Testis (tissue), 2 donors: ENCODE measurements at regions not wholly inside any gene's neighbourhood (a gene's known extent, or its start where the extent isn't known, plus 50 kb on each side); places are given as distances from the start of the nearest gene placed in this dataset.

ENCODE experiments used
- POLR2A ChIP-seq: fragments of 450-650 bp; IDR thresholded peaks from one replicate; pipeline ENCODE4 v1.6.1; 2017; ENCODE audit warnings: antibody characterized with exemption, mild to moderate bottlenecking, moderate library complexity
- TF ChIP-seq, protein P1 (sequence below), 3 experiments: fragments of 450-650 bp in 2 of 3; fragments of 200-600 bp in 1 of 3; sonication (generic) in 1 of 3; IDR thresholded peaks; one replicate each; pipeline ENCODE4 v1.5.1; 2016 to 2019; ENCODE audit warnings: antibody characterized with exemption in 3 of 3, mild to moderate bottlenecking in 2 of 3, moderate library complexity in 1 of 3

- TF ChIP-seq, protein P1, sequence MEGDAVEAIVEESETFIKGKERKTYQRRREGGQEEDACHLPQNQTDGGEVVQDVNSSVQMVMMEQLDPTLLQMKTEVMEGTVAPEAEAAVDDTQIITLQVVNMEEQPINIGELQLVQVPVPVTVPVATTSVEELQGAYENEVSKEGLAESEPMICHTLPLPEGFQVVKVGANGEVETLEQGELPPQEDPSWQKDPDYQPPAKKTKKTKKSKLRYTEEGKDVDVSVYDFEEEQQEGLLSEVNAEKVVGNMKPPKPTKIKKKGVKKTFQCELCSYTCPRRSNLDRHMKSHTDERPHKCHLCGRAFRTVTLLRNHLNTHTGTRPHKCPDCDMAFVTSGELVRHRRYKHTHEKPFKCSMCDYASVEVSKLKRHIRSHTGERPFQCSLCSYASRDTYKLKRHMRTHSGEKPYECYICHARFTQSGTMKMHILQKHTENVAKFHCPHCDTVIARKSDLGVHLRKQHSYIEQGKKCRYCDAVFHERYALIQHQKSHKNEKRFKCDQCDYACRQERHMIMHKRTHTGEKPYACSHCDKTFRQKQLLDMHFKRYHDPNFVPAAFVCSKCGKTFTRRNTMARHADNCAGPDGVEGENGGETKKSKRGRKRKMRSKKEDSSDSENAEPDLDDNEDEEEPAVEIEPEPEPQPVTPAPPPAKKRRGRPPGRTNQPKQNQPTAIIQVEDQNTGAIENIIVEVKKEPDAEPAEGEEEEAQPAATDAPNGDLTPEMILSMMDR (IDR thresholded peaks at IDR 0.05), result no peak
- no peak for TF ChIP-seq POLR2A
Measured at GRCh38 chr12:58500399-58500798, 419.9 kb downstream of the LRIG3 start.
